ENCODE measurements at regions not wholly inside any gene's neighbourhood (a gene's known extent, or its start where the extent isn't known, plus 50 kb on each side); places are given as distances from the start of the nearest gene placed in this dataset.
A peak's percentile ranks its signal among the peaks of the same experiment; 100 is the strongest.

- DNase-seq, result no peak
- WGBS (ENCODE audit: insufficient coverage, low lambda C conversion rate), result no CpG with 5 or more reads among the region's 1 CpG
- Histone ChIP-seq H3K9me3 (ENCODE audit: control insufficient read depth, low read depth, low read length) (no peaks in the 10 kb centered on the region), H3K4me1 (ENCODE audit: control insufficient read depth, insufficient read depth, low read length) (no peaks in the 10 kb centered on the region), H3K4me3 (ENCODE audit: low read length) (no peak overlapping the region), H3K27ac (ENCODE audit: low read length) (no peak overlapping the region), H3K27me3 (ENCODE audit: control insufficient read depth, insufficient read depth, low read length) (peaks cover 2% of the 10 kb centered on the region), H3K36me3 (ENCODE audit: control insufficient read depth, insufficient read depth, low read length) (no peaks in the 10 kb centered on the region)
Measured at GRCh38 chr13:31878052-31878451, 138.7 kb downstream of the RXFP2 start.

- WGBS (ENCODE audit: insufficient coverage, low lambda C conversion rate), result 100% methylated on average over 1 of the region's 1 CpG
- Histone ChIP-seq H3K27me3 (ENCODE audit: control insufficient read depth, insufficient read depth, low read length) (peaks cover 2% of the 10 kb centered on the region), H3K9me3 (ENCODE audit: control insufficient read depth, low read depth, low read length) (no peaks in the 10 kb centered on the region), H3K4me1 (ENCODE audit: control insufficient read depth, insufficient read depth, low read length) (no peaks in the 10 kb centered on the region), H3K27ac (ENCODE audit: low read length) (no peak overlapping the region), H3K36me3 (ENCODE audit: control insufficient read depth, insufficient read depth, low read length) (no peaks in the 10 kb centered on the region), H3K4me3 (ENCODE audit: low read length) (no peak overlapping the region)
- DNase-seq, result no peak
Measured at GRCh38 chr13:31878495-31878894, 139.2 kb downstream of the RXFP2 start.

GRCh38 chr13:31878955-31879354 lies 139.6 kb downstream of the RXFP2 start:
- Histone ChIP-seq H3K27me3 (ENCODE audit: control insufficient read depth, insufficient read depth, low read length) (peaks cover 2% of the 10 kb centered on the region), H3K9me3 (ENCODE audit: control insufficient read depth, low read depth, low read length) (no peaks in the 10 kb centered on the region), H3K4me1 (ENCODE audit: control insufficient read depth, insufficient read depth, low read length) (no peaks in the 10 kb centered on the region), H3K27ac (ENCODE audit: low read length) (no peak overlapping the region), H3K36me3 (ENCODE audit: control insufficient read depth, insufficient read depth, low read length) (no peaks in the 10 kb centered on the region), H3K4me3 (ENCODE audit: low read length) (no peak overlapping the region)
- 71% methylated on average over 2 of the region's 2 CpGs for WGBS (ENCODE audit: insufficient coverage, low lambda C conversion rate)
- no peak for DNase-seq

GRCh38 chr13:31880851-31881494 lies 141.6 kb downstream of the RXFP2 start:
- Histone ChIP-seq H3K27me3 (ENCODE audit: control insufficient read depth, insufficient read depth, low read length) (peaks cover 2% of the 10 kb centered on the region), H3K4me1 (ENCODE audit: control insufficient read depth, insufficient read depth, low read length) (no peaks in the 10 kb centered on the region), H3K27ac (ENCODE audit: low read length) (no peak overlapping the region), H3K36me3 (ENCODE audit: control insufficient read depth, insufficient read depth, low read length) (no peaks in the 10 kb centered on the region), H3K9me3 (ENCODE audit: control insufficient read depth, low read depth, low read length) (no peaks in the 10 kb centered on the region), H3K4me3 (ENCODE audit: low read length) (no peak overlapping the region)
- 95% methylated on average over 2 of the region's 3 CpGs for WGBS (ENCODE audit: insufficient coverage, low lambda C conversion rate)
- no peak for DNase-seq

GRCh38 chr13:31881495-31881882 lies 142.2 kb downstream of the RXFP2 start:
- no peak overlapping the region for H3K27ac ChIP-seq (ENCODE audit: low read length)
- no peaks in the 10 kb centered on the region for H3K9me3 ChIP-seq (ENCODE audit: control insufficient read depth, low read depth, low read length)
- 100% methylated on average over 1 of the region's 3 CpGs for whole genome bisulfite sequencing (ENCODE audit: insufficient coverage, low lambda C conversion rate)
- H3K36me3 ChIP-seq (ENCODE audit: control insufficient read depth, insufficient read depth, low read length), result no peaks in the 10 kb centered on the region
- peaks cover 2% of the 10 kb centered on the region for H3K27me3 ChIP-seq (ENCODE audit: control insufficient read depth, insufficient read depth, low read length)
- no peak for DNase-seq
- H3K4me3 ChIP-seq (ENCODE audit: low read length), result no peak overlapping the region
- H3K4me1 ChIP-seq (ENCODE audit: control insufficient read depth, insufficient read depth, low read length), result no peaks in the 10 kb centered on the region

- no peaks in the 10 kb centered on the region for H3K9me3 ChIP-seq (ENCODE audit: control insufficient read depth, low read depth, low read length)
- H3K4me1 ChIP-seq (ENCODE audit: control insufficient read depth, insufficient read depth, low read length), result no peaks in the 10 kb centered on the region
- WGBS (ENCODE audit: insufficient coverage, low lambda C conversion rate), result no CpG with 5 or more reads among the region's 10 CpGs
- H3K4me3 ChIP-seq (ENCODE audit: low read length), result no peak overlapping the region
- peaks cover 3% of the 10 kb centered on the region for H3K27me3 ChIP-seq (ENCODE audit: control insufficient read depth, insufficient read depth, low read length)
- H3K27ac ChIP-seq (ENCODE audit: low read length), result no peak overlapping the region
- no peaks in the 10 kb centered on the region for H3K36me3 ChIP-seq (ENCODE audit: control insufficient read depth, insufficient read depth, low read length)
- no peak for DNase-seq
Measured at GRCh38 chr13:31882794-31883193, 143.5 kb downstream of the RXFP2 start.

GRCh38 chr13:31884556-31884955 lies 145.2 kb downstream of the RXFP2 start:
- H3K27me3 ChIP-seq (ENCODE audit: control insufficient read depth, insufficient read depth, low read length), result peaks cover 6% of the 10 kb centered on the region
- no peak for DNase-seq

GRCh38 chr13:31885994-31886393 lies 145.6 kb upstream of the FRY start:
- Histone ChIP-seq H3K9me3 (ENCODE audit: control insufficient read depth, low read depth, low read length) (no peaks in the 10 kb centered on the region), H3K27me3 (ENCODE audit: control insufficient read depth, insufficient read depth, low read length) (peaks cover 4% of the 10 kb centered on the region), H3K36me3 (ENCODE audit: control insufficient read depth, insufficient read depth, low read length) (no peaks in the 10 kb centered on the region), H3K4me1 (ENCODE audit: control insufficient read depth, insufficient read depth, low read length) (no peaks in the 10 kb centered on the region), H3K4me3 (ENCODE audit: low read length) (no peak overlapping the region), H3K27ac (ENCODE audit: low read length) (no peak overlapping the region)
- WGBS (ENCODE audit: insufficient coverage, low lambda C conversion rate), result no CpG with 5 or more reads among the region's 6 CpGs
- DNase-seq, result no peak

More at GRCh38 chr13:31884556-31884955, 145.2 kb downstream of the RXFP2 start:
- Histone ChIP-seq H3K9me3 (ENCODE audit: control insufficient read depth, low read depth, low read length) (no peaks in the 10 kb centered on the region), H3K4me1 (ENCODE audit: control insufficient read depth, insufficient read depth, low read length) (no peaks in the 10 kb centered on the region), H3K27ac (ENCODE audit: low read length) (no peak overlapping the region), H3K36me3 (ENCODE audit: control insufficient read depth, insufficient read depth, low read length) (no peaks in the 10 kb centered on the region), H3K4me3 (ENCODE audit: low read length) (no peak overlapping the region)
- no CpG with 5 or more reads among the region's 1 CpG for WGBS (ENCODE audit: insufficient coverage, low lambda C conversion rate)

- H3K9me3 ChIP-seq (ENCODE audit: control insufficient read depth, low read depth, low read length), result no peaks in the 10 kb centered on the region
- H3K27ac ChIP-seq (ENCODE audit: low read length), result no peak overlapping the region
- no peak overlapping the region for H3K4me3 ChIP-seq (ENCODE audit: low read length)
- no peaks in the 10 kb centered on the region for H3K36me3 ChIP-seq (ENCODE audit: control insufficient read depth, insufficient read depth, low read length)
- no peaks in the 10 kb centered on the region for H3K4me1 ChIP-seq (ENCODE audit: control insufficient read depth, insufficient read depth, low read length)
- no peak for DNase-seq
- H3K27me3 ChIP-seq (ENCODE audit: control insufficient read depth, insufficient read depth, low read length), result peaks cover 4% of the 10 kb centered on the region
- WGBS (ENCODE audit: insufficient coverage, low lambda C conversion rate), result 30% methylated on average over 1 of the region's 2 CpGs
Measured at GRCh38 chr13:31887286-31887685, 144.3 kb upstream of the FRY start.

GRCh38 chr13:31890946-31891345 lies 140.6 kb upstream of the FRY start:
- Histone ChIP-seq H3K36me3 (ENCODE audit: control insufficient read depth, insufficient read depth, low read length) (no peaks in the 10 kb centered on the region), H3K27me3 (ENCODE audit: control insufficient read depth, insufficient read depth, low read length) (peaks cover 4% of the 10 kb centered on the region), H3K9me3 (ENCODE audit: control insufficient read depth, low read depth, low read length) (no peaks in the 10 kb centered on the region), H3K27ac (ENCODE audit: low read length) (no peak overlapping the region), H3K4me3 (ENCODE audit: low read length) (no peak overlapping the region), H3K4me1 (ENCODE audit: control insufficient read depth, insufficient read depth, low read length) (no peaks in the 10 kb centered on the region)
- WGBS (ENCODE audit: insufficient coverage, low lambda C conversion rate), result no CpG with 5 or more reads among the region's 5 CpGs
- DNase-seq, result no peak

- H3K36me3 ChIP-seq (ENCODE audit: control insufficient read depth, insufficient read depth, low read length), result no peaks in the 10 kb centered on the region
- no peak overlapping the region for H3K27ac ChIP-seq (ENCODE audit: low read length)
- WGBS (ENCODE audit: insufficient coverage, low lambda C conversion rate), result no CpG with 5 or more reads among the region's 2 CpGs
- peaks cover 4% of the 10 kb centered on the region for H3K27me3 ChIP-seq (ENCODE audit: control insufficient read depth, insufficient read depth, low read length)
- H3K4me1 ChIP-seq (ENCODE audit: control insufficient read depth, insufficient read depth, low read length), result no peaks in the 10 kb centered on the region
- DNase-seq, result peak; percentile 23 to 47
- H3K4me3 ChIP-seq (ENCODE audit: low read length), result no peak overlapping the region
- H3K9me3 ChIP-seq (ENCODE audit: control insufficient read depth, low read depth, low read length), result no peaks in the 10 kb centered on the region
Measured at GRCh38 chr13:31891472-31891871, 140.1 kb upstream of the FRY start.
